NOMO-1 treated with dmso at 0.1 percent for 144 hours (cell line): ENCODE measurements at regions not wholly inside any gene's neighbourhood (a gene's known extent, or its start where the extent isn't known, plus 50 kb on each side); places are given as distances from the start of the nearest gene placed in this dataset.

Experiments used
- DNase-seq: peaks from one replicate; lab custom pipeline; 2025; ENCODE audit not compliant: unreplicated experiment; lab: John Stamatoyannopoulos, UW

DNA sequence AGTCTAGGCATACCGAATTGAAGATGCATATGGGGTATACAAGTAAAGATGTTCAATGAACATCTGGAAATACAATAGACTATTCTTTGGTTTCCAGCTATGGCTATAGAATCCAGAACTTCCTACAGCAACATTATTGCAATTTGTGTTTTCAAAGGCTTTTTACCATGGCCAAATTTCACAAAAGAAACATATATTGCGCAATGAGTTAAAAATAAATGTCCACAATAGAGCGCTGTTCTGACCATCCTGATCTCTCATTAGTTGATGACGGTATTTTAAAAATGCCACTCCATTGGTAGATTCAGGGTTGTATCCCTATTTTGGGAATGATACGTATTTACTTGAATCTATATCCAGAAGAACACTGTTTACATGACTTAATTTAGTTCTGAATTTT is 139.2 kb downstream of the LINC00632 start:
- no peak for DNase-seq

- no peak for DNase-seq
Measured at GRCh38 chrX:140860718-140861117, 141.7 kb upstream of the SPANXB1 start.

DNA sequence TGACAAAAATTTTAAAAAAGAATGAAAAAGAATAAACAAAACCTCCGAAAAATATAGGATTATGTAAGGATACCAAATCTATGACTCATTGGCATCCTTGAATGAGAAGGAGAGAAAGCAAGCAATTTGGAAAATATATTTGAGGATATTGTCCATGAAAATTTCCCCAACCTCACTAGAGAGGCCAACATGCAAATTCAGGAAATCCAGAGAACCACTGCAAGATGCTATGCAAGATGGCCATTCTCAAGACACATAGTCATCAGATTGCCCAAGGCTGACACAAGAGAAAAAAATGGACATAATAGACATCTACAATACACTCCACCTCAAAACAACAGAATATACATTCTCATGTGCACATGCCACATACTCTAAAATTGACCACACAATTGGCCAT is 135.9 kb upstream of the SPANXB1 start:
- no peak for DNase-seq

- no peak for DNase-seq
Measured at GRCh38 chrX:140912606-140913005, 89.8 kb upstream of the SPANXB1 start.

DNA sequence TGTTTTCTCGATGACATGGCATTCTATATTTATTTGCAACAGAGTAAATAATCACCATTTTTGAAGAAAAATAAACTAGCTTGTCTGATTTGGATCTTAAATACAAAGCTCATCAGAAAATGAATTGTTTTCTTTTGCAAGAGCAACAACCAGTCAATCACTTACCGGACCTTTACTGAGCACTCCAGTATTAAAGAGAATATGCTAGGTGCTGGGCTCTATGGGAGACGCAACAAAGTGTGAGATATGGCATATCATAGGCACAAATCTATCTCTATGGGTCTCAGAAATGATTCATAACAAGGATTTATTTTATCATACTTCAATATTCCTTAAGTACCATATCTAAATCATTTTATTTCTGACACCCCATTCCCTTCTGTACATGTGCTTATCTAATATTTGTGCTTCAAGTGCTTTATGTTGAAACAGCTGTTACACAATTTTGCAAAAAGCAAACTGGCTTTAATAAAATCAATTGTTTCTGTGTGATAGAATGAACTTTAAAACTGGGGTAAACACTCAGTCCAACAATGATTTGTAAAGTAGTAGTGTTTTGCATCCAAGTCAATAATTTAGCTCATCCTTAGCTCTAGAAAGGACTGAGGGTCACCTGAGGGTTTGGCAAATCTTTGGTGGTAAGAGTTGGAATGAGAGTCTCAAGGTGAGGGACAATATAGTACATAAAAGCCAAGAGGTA is 88.4 kb upstream of the SPANXB1 start:
- DNase-seq = no peak

GRCh38 chrX:140916872-140917271 is 85.5 kb upstream of the SPANXB1 start:
- no peak for DNase-seq

DNA sequence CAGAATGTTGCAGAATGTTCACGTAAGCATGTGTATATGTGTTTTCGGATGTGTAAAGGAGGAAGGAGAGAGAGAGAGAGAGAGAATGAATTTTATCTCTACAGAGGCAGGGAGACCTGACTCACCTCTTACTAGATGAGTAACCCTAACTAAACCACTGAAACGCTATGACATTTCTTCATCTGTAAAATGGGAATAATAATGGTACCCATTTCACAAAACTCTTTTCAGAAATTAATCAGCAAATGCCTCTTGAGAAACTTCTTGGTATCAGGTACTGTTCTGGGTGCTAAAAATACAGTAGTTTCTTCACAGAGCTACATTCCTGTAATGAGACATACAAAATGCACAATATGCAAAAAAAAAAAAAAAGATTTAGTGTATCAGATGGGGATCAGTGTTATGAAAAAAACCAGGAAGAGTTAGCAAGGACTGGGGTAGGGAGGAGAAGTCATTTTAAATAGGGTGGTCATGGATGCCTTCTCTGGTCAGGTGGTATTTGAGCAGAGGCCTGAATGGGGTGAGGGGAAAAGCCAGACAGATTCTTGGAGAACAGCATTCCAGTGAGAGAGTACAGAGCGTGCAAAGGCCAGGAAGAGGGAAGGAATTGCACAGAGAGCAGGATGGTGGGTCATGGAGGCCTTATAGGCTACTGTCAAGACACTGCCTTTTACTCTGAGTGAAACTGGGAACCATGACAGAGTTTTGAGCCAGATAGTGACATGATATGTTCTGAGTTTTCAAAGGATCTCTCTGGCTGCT is 84.9 kb upstream of the SPANXB1 start:
- DNase-seq = no peak

- DNase-seq = peak; percentile 17
Measured at GRCh38 chrX:140918398-140919038, 83.9 kb upstream of the SPANXB1 start.

- DNase-seq = no peak
Measured at GRCh38 chrX:140920416-140920815, 82.0 kb upstream of the SPANXB1 start.

DNA sequence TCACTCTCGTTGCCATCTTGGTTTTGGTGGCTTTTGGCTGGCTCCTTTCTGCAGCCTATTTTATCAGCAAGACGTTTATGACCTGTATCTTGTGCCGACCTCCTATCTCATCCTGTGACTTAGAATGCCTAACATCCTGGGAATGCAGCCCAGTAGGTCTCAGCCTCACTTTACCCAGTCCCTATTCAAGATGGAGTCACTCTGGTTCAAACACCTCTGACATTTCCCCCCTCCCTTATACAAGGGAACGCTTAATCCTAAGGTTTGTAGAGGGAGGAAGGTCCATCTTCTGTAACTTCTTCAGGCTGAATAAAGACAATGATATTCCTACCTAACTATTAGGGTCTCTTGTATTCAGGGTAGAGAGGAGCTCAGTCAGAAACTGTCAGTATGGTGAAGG is 79.3 kb upstream of the SPANXB1 start:
- no peak for DNase-seq

DNA sequence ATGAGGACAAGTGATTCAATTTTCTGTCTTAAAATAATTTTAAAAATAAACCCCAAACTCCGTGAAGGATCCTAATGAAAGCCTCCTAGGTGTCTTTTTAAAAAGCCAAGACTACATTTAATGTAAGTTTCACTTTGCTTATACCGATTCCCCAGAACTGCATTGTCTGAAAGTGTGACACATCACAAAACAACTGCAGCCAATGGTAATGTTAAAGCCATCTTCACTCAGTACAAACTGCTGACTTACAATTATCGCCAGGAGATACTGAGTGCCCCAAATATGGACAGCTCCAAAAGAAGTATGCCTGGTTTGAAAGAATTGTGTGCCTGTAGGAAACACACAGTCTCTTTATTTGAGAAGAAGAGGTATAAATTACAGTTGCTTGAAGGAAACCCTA is 73.7 kb upstream of the SPANXB1 start:
- DNase-seq = no peak

DNA sequence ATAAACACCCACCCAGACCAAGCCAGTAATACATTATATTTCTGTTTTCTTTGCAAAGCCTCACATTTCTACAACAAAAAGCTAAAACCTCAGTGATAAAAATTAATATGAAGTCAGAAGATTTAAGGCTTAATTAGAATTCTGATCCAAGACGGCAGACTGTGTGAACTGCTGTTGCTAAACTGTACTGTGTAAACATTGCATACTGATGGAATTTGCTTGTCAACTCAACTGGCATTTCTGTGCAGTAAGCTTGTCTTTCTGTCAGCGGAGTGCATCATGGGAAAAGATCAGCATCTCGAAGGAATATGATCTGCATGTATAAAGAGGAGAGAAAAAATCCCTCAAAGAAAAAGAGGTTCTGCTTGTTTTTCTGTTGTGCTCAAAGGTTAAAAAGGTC is 69.4 kb upstream of the SPANXB1 start:
- DNase-seq = no peak

DNA sequence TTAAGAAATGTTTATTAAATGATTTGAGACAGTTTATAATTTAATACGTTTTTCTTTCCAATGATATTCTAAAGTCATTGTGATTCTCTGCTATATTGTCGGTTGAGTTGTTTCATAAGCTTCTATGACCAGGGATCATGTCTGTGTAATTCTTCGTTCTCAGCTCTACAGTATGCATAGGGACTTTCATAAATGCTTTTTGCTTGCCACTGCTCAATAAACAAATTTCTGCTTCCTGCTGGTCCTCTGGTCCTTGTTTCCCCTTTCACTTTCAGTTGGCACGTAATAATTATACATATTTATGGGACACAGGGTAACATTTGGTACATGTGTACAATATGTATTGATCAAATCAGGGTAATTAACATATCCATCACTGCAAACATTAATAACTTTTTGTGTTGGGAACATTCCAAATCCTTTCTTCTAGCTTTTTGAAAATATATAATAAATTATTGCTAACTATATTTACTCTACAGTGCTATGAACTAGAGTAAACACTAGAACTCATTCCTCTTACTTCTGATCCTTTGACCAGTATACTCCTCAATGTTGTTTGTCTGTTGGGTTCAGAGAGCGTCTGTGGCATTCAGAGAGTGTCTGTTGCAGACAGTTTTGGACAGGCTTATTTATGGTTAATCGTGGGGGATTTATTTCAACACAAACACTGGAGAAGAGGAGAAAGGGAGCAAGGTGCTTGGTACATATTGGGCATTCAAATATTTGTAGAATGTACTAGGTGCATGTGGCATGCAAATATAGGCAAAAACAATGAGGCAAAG is 68.3 kb upstream of the SPANXB1 start:
- DNase-seq = no peak

GRCh38 chrX:140943513-140943912 is 58.9 kb upstream of the SPANXB1 start:
- DNase-seq = no peak

DNA sequence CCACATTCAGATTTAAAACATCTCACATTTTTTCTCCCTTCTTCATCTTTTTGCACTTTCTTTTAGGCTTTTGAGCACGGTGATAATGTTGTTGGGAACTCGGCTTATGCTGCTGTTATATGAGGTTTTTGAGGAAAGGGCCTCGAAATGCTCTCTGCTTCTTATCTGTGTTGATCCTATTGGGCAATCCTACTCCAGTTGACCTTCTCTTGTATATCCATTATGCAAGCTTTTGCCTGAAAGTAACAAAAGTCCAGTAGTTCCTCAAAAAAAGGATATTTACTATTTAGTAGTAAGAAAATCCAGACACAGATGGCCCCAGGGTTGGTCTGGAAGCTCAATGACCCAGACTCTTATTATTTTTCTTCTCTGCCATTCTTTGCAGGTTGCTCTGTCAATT is 57.7 kb upstream of the SPANXB1 start:
- DNase-seq = no peak

- DNase-seq = no peak
Measured at GRCh38 chrX:140948827-140949226, 53.6 kb upstream of the SPANXB1 start.

- DNase-seq = no peak
Measured at GRCh38 chrX:140949233-140949632, 53.2 kb upstream of the SPANXB1 start.
